ENCODE measurements at regions not wholly inside any gene's neighbourhood (a gene's known extent, or its start where the extent isn't known, plus 50 kb on each side); places are given as distances from the start of the nearest gene placed in this dataset.
A peak's percentile ranks its signal among the peaks of the same experiment; 100 is the strongest.

DNA sequence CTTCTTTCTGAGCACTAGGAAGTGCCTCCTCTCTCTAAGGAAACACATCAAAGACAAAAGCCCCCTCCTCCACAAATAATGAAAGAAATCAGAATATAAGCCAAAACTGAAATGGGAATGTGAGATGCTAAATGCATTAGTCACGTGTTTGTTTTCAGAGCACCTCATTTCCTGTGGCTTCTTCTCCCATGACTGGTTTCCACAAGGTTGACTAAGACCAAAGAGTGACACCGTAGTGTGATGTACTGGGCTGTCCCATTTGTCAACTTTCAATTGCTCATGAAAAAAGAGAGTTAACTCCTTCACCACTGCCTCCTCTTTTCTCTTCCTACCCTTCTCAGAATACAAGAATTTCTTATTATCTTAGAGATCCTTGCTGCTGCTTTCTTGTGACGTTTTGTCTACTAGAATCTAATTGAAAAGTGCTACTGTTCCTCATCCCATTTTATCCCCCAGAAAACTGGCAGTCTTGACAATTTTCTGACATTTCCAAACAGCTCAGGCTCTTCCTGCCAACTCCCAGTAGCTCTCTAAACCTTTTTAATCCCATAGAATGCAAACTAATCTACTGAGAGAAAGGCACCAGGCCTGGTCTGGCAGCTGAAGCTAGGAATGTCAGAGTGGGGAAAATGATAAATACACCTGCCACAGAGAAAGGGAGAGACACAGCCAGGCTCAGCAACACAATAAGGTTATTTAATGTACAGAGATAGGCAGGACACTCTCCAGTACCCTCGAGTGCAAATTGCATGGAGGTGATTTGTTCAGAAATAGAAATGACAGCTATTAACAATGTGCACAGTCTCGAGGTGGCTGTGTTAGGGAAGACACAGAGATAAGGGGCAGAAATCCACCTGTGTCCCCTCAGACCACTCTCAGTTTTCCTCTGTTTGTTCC is 671.7 kb upstream of the NRSN1 start:
- H4K5ac ChIP-seq (ENCODE audit: insufficient read length, low read depth, low read length): no peak overlapping the region
- H2BK20ac ChIP-seq (ENCODE audit: low read depth, low read length, poor library complexity, severe bottlenecking): no peak overlapping the region
- Mint-ChIP-seq H3K27ac (peak overlapping the region in 1 of 3 experiments; percentile 1; a peak in 1 of 7 replicates), H3K27me3 (ENCODE audit: low read depth) (no peaks in the 10 kb centered on the region), H3K36me3 (ENCODE audit: insufficient read depth in 1 of 3, low read depth in 3 of 3) (no peaks in the 10 kb centered on the region; a peak in 1 of 7 replicates), H3K4me3 (no peak overlapping the region), H3K4me1 (peaks cover 8 to 10% of the 10 kb centered on the region in 2 experiments; a peak in 2 of 4 replicates), H3K9me3 (no peaks in the 10 kb centered on the region)
- H2BK12ac ChIP-seq (ENCODE audit: insufficient read length, low read depth, low read length): no peak overlapping the region
- H3K14ac ChIP-seq (ENCODE audit: insufficient read depth, low read length): no peak overlapping the region
- H3K79me1 ChIP-seq (ENCODE audit: insufficient read depth, low read depth, low read length, poor library complexity, severe bottlenecking): no peaks in the 10 kb centered on the region
- no peak for TF ChIP-seq CTCF (conservative IDR thresholded peaks at IDR 0.05)
- H3K27ac ChIP-seq (ENCODE audit: insufficient read length, low read depth, low read length): no peak overlapping the region
- no peaks in the 10 kb centered on the region for H3K23me2 ChIP-seq (ENCODE audit: insufficient read length, low read depth, low read length, poor library complexity, severe bottlenecking)
- no peak overlapping the region for H2AFZ ChIP-seq (ENCODE audit: low read length)
- H3K18ac ChIP-seq (ENCODE audit: insufficient read length, low read depth, low read length): no peak overlapping the region
- no peak overlapping the region for H3K9ac ChIP-seq (ENCODE audit: extremely low read depth, insufficient read length, low read length)
- no peak overlapping the region for H2BK15ac ChIP-seq (ENCODE audit: low read depth, low read length)
- WGBS (ENCODE audit: extremely low coverage, insufficient read length, low lambda C conversion rate): no CpG with 5 or more reads among the region's 5 CpGs
- no peak overlapping the region for H2BK120ac ChIP-seq (ENCODE audit: low read depth, low read length, poor library complexity, severe bottlenecking)
- no peaks in the 10 kb centered on the region for H4K20me1 ChIP-seq (ENCODE audit: control insufficient read depth, insufficient read depth, insufficient read length)
- no peaks in the 10 kb centered on the region for H3K9me3 ChIP-seq (ENCODE audit: control insufficient read depth, low read depth, low read length)
- no peak overlapping the region for H3K23ac ChIP-seq (ENCODE audit: insufficient read length, low read depth, low read length)
- H4K8ac ChIP-seq (replicated peaks; ENCODE audit: insufficient read length, low read depth, low read length): no peak overlapping the region
- H3K4me1 ChIP-seq (ENCODE audit: insufficient read depth, low read length): no peaks in the 10 kb centered on the region; the same call in 1 of the 2 replicates
- no peak overlapping the region for H3K56ac ChIP-seq (ENCODE audit: insufficient read length, low read depth, low read length)
- H2BK5ac ChIP-seq (ENCODE audit: insufficient read length, low read length): no peak overlapping the region
- no peak overlapping the region for H3K4me2 ChIP-seq (ENCODE audit: insufficient read depth, insufficient read length, low read length)
- H3K4ac ChIP-seq (ENCODE audit: low read depth, low read length): no peak overlapping the region
- H4K91ac ChIP-seq (ENCODE audit: insufficient read length, low read depth, low read length): no peak overlapping the region
- H3K27me3 ChIP-seq (ENCODE audit: insufficient read depth, low read length): no peaks in the 10 kb centered on the region
- DNase-seq: no peak
- no peaks in the 10 kb centered on the region for H3K79me2 ChIP-seq (ENCODE audit: insufficient read depth, low read length)
- no peak overlapping the region for H3T11ph ChIP-seq (ENCODE audit: low read length)
- H2AK5ac ChIP-seq (ENCODE audit: insufficient read length, low read length): no peak overlapping the region
